ENCODE measurements at regions not wholly inside any gene's neighbourhood (a gene's known extent, or its start where the extent isn't known, plus 50 kb on each side); places are given as distances from the start of the nearest gene placed in this dataset.

DNA sequence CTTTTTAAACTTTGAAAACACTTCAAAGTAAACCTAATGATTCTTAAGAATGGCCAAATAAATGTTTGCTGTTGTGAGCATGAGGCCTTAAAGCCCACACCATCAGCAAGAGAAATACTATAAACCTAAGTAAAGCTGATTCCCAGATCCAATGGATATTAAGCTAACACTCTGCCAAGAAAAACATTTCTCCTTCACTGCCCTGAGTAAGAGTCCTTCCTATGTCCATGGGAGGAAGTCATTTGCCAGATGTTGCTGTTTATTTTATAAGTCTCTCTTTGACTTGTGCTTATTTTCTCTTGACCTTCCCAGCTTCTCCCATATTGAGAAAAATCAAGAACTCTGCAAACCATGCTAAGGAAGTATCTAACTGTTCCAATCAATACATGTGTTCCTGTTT, 154.3 kb upstream of the EDNRA start:
- no peak for DNase-seq

- no peak for DNase-seq
These were observed 153.6 kb upstream of the EDNRA start for GRCh38 chr4:147327322-147327721.

DNA sequence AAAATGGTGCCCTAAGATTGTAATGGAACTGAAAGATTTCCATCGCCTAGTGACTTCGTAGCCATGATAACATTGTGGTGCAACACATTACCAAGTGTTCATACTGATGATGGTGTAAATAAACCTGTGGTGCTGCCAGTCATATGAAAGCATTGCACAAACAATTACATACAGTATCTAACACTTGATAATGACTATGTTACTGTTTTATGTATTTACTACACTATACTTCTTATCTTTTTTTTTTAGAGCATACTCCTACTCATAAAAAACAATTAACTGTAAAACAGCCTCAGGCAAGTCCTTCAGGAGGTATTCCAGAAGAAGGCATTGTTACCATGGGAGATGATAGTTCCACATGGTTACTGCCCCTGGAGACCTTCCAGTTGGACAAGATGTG, 152.7 kb upstream of the EDNRA start:
- DNase-seq = no peak

DNA sequence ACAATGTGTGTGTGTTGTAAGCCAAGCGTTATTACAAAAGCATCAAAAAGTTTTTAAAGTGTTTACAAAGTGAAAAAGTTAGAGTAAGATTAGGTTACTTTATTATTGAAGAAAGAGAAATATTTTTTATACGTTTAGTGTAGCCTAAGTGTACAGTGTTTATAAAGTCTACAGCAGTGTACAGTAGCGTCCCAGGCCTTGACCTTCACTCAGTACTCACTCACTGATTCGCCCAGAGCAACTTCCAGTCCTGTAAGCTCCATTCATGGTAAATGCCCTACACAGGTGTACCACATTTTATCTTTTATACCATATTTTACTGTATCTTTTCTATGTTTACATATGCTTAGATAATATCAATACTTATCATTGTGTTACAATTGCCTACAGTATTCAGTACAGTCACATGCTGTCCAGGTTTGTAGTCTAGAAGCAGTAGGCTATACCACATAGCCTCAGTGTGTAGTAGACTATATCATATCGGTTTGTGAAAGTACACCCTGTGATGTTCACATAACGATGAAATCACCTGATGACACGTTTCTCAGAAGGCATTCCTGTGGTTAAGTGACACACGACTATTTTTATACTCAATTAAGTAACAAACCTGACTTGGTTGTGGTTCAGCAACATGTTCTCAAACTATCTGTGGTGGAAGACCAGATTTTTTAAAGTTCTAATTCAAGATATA, 152.0 kb upstream of the EDNRA start:
- no peak for DNase-seq

GRCh38 chr4:147332091-147332490, 148.8 kb upstream of the EDNRA start:
- no peak for DNase-seq

- no peak for DNase-seq
These were observed 146.4 kb upstream of the EDNRA start for GRCh38 chr4:147334478-147334877.

DNA sequence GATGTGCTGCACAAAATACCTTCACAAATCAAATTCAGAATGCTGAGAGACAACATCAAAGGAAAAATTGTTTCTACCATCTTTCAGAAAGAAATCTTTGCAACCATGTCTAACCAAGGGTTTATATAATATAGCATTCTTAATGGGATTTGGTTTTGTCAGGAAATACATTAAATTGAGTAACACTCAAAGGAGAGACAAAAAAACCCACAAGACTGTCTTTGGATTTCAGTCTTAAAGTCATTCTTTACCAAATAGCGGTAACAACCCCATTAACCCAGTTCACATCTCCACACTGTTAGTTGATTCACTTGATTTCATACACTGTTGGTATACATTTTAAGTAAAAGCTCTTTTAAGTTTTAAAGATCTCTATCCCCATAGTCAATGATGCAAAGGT, 145.7 kb upstream of the EDNRA start:
- DNase-seq = no peak

DNA sequence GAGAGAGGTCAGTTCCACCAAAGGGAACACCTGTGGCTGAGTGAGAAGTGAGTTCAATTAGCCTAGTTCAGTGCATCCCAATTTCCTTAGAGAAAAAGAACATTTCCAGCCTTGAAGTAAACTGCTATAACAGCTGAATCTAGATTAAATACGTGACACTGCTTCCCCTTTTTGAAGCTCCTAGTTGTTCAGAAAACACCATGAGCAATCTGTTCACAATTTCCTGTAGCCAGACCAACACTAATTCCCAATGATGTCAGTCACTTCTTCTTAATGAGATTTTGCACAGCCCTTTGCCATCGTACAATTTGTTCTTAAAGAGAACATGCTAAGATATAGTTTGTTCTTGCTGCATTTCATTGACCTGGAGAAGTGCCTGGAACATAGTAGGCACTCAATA, 144.6 kb upstream of the EDNRA start:
- DNase-seq = no peak

DNA sequence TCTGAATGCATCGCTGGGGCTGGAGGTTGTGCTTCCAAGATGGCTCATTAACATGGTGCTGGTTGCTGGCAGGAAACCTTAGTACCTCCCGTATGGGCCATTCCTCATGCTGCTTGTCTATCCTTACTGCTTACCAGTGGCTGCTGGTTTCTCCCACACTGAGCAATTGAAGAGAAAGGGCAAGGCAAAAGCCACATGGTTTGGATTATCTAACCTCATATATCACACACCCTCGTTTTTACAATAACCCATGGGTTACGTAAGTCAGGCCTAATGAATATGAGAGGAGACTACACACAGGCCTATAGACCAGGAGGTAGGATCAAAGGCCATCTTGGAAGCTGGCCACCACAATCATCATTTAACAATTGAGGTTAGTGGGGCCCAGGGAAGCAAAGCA, 141.8 kb upstream of the EDNRA start:
- DNase-seq = no peak

DNA sequence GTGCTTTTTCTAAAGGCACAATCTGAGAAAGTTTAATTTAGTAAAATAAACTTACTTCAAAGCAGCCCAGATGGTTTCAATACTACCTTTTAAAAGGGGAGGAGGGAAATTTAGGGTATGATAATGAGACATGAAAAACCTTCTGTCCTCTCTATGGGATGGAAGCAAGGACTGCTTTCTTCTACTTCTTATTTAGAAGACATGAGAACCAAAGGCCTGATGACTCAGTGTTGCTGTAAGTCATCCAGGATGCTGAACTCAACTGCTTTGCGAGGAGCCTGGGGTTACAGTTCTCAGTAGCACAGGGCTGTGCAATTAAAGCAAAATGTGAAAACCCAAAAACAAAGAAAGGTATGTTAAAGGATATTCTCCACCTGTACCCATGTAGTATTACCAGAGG, 140.8 kb upstream of the EDNRA start:
- no peak for DNase-seq

DNA sequence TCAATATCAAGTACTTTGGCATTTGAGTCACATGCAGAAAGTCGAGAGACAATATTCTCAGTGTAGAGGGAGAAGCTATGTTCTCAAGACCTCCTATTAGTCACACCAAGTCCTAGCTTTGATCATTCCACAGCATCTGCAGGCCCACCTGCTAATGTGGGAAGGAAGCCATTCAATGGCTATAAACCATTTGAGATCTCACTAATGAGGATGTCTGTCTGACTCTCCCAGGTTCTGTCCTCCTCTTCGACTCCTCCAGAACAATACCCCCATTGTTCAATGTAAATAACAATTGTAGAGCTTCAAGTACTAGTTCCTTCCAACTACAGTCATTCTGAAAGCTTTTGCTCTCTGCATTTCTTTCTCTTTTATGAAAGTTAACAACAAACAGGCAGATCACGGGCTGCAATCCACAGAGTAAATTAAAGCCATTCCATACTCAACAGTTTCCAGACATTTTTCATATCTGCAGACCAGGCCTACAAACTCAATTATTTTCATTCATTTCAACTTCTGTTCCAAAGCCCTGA, 140.2 kb upstream of the EDNRA start:
- no peak for DNase-seq

DNA sequence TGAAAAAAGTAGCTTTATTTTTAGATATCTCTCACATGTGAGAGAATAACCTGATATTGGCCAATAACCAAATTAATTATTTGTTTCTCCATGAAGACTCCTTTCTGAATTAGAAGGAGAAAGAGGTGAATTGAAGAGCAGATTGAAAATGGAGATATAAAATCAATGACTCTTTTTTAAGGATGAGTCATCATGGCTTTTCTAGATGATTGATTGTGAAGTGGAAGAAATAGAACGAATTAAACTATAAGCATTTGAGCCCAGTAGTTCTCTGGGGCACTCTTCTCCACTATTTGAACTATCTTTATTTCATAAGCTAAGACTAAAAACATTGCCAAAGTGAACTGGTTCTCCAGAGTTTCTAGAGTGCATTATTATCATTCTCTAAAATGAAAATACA, 137.2 kb upstream of the EDNRA start:
- no peak for DNase-seq

DNA sequence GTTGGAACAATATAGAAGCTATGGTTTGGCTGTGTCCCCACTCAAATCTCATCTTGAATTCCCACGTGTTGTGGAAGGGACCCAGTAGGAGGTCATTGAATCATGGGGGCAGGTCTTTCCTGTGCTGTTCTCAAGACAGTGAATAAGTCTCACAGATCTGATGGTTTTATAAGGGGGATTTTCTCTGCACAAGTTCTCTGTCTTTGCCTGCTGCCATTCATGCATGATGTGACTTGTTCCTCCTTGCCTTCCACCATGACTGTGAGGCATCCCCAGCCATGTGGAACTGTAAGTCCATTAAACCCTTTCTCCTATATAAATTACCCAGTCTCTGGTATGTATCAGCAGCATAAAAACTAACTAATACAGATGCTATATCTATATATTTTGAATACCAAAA, 135.2 kb upstream of the EDNRA start:
- no peak for DNase-seq

DNA sequence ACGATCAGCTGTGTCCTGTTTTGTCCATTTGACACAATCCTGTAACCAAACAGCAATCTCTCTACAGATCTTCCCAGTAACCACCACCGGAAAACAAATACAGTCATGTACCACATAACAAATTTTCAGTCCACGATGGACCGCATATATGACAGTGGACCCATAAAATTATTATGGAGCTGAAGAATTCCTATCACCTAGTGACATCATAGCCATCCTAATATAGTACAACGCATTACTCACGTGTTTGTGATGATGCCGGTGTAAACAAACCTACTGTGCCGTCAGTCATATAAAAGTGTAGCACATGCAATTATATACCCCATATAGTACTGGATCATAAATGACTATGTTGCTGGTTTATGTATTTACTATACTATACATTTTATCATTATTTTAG, 133.7 kb upstream of the EDNRA start:
- DNase-seq = no peak

DNA sequence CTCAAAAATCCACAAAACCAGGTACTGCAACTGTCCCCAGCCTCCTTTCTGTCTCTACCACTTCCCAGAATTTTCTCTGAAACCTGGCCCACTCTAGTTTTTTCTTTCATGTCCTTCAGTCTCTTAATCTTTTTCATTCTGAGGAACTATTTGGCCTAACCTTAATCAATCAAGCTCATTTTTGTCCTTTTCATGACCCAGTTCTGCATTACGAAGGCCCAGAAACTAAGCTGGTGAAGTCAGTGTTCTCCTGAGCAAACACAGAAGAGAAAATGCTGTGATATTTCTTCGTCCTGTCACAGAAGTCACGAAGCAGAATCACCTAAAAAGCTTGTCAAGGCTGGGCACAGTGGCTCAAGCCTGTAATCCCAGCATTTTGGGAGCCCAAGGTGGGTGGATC, 131.7 kb upstream of the EDNRA start:
- DNase-seq = no peak

- no peak for DNase-seq
These were observed 129.7 kb upstream of the EDNRA start for GRCh38 chr4:147351083-147351787.

- no peak for DNase-seq
These were observed 126.7 kb upstream of the EDNRA start for GRCh38 chr4:147354237-147354636.

GRCh38 chr4:147355032-147355656, 125.8 kb upstream of the EDNRA start:
- no peak for DNase-seq

- no peak for DNase-seq
These were observed 125.0 kb upstream of the EDNRA start for GRCh38 chr4:147355847-147356246.

- DNase-seq = no peak
These were observed 120.6 kb upstream of the EDNRA start for GRCh38 chr4:147360301-147360700.

DNA sequence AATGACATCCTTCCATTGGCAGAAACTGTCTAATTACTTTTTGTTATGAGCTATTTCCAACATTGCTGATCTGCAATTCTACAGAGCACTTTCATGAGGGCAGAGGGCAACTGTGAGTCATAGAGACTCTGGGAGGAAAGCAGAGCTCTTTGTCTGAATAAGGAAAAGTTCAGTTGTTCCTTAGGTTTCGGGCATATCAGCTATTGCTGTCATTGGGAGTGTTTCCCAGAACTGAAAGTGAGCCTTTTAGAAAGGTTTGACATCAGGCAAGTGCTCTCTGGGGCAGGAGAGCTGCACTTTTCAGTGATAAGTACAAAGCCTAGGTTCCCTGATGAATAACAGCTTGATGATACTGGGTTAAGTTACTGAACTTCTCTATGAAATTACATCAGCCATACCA, 119.2 kb upstream of the EDNRA start:
- DNase-seq = no peak

GRCh38 chr4:147362938-147363337, 118.0 kb upstream of the EDNRA start:
- no peak for DNase-seq

- no peak for DNase-seq
These were observed 117.4 kb upstream of the EDNRA start for GRCh38 chr4:147363514-147363913.

GRCh38 chr4:147365396-147365795, 115.5 kb upstream of the EDNRA start:
- DNase-seq = no peak

Measured in NCI-H526 (cell line).